Thymus (tissue), 11 donors: ENCODE measurements at regions not wholly inside any gene's neighbourhood (a gene's known extent, or its start where the extent isn't known, plus 50 kb on each side); places are given as distances from the start of the nearest gene placed in this dataset.
"Not testable (repeated sequence)": the region's sequence is repeated elsewhere in the genome, so short reads cannot be mapped to it uniquely, and the experiment has no call there.

Source experiments
- DNase-seq, 9 donors: peaks; one replicate each; pipeline ENCODE4 v3.0.0-alpha.2; 2013; ENCODE audit warnings: low spot score in 9 of 9, low read depth in 6 of 9, missing footprints in 1 of 9
- H3K27ac ChIP-seq, 2 donors: one replicate each; pipeline ENCODE4 v1.5.1; 2013; ENCODE audit warnings: control low read depth in 1 of 2, low read depth in 1 of 2, low read length in 1 of 2, mild to moderate bottlenecking in 1 of 2, moderate library complexity in 1 of 2
- H3K27me3 ChIP-seq, 2 donors: one replicate each; pipeline ENCODE4 v1.5.1; 2013; ENCODE audit warnings: low read length in 1 of 2; ENCODE audit not compliant: control insufficient read depth in 2 of 2, insufficient read depth in 1 of 2
- H3K36me3 ChIP-seq, 2 donors: one replicate each; pipeline ENCODE4 v1.5.1; 2013; ENCODE audit warnings: low read length in 1 of 2, mild to moderate bottlenecking in 1 of 2, moderate library complexity in 1 of 2; ENCODE audit not compliant: control insufficient read depth in 2 of 2, insufficient read depth in 2 of 2
- H3K4me1 ChIP-seq, 2 donors: one replicate each; pipeline ENCODE4 v1.5.1; 2013; ENCODE audit warnings: low read length in 2 of 2; ENCODE audit not compliant: control insufficient read depth in 2 of 2, insufficient read depth in 2 of 2
- H3K4me3 ChIP-seq, 2 donors: one replicate each; pipeline ENCODE4 v1.5.1; 2013; ENCODE audit warnings: low read length in 2 of 2, control low read depth in 1 of 2, mild to moderate bottlenecking in 1 of 2
- H3K9me3 ChIP-seq, 2 donors: one replicate each; pipeline ENCODE4 v1.5.1; 2013; ENCODE audit warnings: low read length in 1 of 2, mild to moderate bottlenecking in 1 of 2; ENCODE audit not compliant: control insufficient read depth in 2 of 2, insufficient read depth in 1 of 2
- WGBS: extraction: QIAGEN DNeasy Blood & Tissue Kit; methylation state at CpG from one replicate; pipeline ENCODE4 v1.1.7; 2013; 5-methylcytosine and 5-hydroxymethylcytosine counted together
- donor health status: healthy.

DNA sequence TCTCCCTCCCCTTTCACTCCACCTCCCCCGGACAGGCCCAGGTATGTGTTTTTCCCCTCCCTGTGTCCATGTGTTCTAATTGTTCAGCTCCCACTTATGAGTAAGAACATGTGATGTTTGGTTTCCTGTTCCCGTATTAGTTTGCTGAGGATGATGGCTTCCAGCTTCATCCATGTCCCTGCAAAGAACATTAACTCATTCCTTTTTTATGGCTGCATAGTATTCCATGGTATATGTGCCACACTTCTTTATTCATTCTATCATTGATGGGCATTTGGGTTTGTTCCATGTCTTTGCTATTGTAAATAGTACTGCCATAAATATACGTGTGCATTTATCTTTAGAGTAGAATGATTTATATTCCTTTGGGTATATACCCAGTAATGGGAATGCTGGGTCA, 306.0 kb upstream of the RASGEF1B start:
- not testable (repeated sequence) for DNase-seq

DNA sequence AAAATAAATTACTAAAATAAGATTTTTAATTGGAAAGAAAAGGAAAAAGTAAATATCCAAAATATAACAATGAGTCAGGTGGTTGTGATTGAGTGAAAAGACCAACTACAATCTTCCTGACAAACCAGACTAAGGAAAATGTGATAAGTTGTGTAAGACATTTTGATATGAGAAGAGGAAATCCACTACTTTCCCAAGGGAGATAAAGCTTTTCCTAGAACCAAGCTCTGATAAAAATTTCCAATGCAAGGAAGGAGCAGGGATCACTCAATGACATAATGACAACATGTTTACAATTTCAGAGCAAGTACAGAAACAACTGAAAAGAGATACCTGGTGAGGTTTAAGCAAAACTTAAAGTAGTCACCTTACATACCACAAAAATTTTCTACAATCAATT, 305.1 kb upstream of the RASGEF1B start:
- no peak overlapping the region for H3K27ac ChIP-seq
- DNase-seq = no peak
- no peaks in the 10 kb centered on the region for H3K9me3 ChIP-seq
- H3K4me1 ChIP-seq = no peaks in the 10 kb centered on the region
- no peak overlapping the region for H3K4me3 ChIP-seq
- no peaks in the 10 kb centered on the region for H3K36me3 ChIP-seq
- H3K27me3 ChIP-seq = no peaks in the 10 kb centered on the region

More for the DNA sequence above, 306.0 kb upstream of the RASGEF1B start:
- H3K4me3 ChIP-seq, H3K9me3 ChIP-seq, H3K4me1 ChIP-seq, H3K27ac ChIP-seq, H3K27me3 ChIP-seq, H3K36me3 ChIP-seq: not testable (repeated sequence)
- WGBS = 96% methylated on average over 3 of the region's 3 CpGs

DNA sequence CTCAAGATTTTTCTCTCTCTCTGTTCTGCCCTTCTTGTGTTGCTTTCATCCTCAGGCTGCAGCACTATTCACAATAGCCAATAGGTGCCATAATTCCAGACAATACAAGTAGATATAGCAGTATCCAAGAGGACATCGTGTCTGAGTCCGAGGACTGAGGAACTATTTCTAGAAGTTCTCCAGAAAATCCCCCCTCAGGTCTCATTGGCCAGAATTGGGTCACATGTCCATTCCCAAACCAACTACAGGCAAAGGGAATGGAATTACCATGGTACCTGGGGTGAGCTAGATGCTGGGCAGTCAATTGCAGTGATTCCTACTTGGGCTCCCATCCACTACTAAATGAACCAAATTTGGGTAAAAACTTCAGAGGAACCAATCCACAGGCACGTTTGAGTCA, 301.9 kb upstream of the RASGEF1B start:
- H3K36me3 ChIP-seq = no peaks in the 10 kb centered on the region
- no peaks in the 10 kb centered on the region for H3K27me3 ChIP-seq
- no peak overlapping the region for H3K27ac ChIP-seq
- H3K4me3 ChIP-seq = no peak overlapping the region
- H3K4me1 ChIP-seq = no peaks in the 10 kb centered on the region
- no peaks in the 10 kb centered on the region for H3K9me3 ChIP-seq
- no peak for DNase-seq
- WGBS = 98% methylated on average over 3 of the region's 3 CpGs

DNA sequence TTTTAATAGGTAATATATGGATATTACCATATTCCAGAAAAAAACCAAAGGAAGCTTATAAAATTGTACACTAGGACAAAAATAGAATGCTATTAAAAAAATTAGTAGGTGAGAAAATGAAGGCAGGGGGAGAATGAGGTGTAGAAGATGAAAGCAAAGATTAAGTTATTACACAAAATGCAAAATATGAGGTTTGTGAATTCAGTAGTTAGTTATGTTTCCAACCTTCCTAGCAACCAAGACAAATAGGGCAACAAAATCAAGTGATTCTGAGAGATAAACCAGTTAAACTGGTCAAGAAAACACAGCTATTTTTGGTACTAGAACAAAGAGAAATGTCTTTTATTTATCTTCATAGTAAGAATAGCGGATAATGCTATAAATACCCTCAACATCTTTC, 300.0 kb upstream of the RASGEF1B start:
- H3K36me3 ChIP-seq = no peaks in the 10 kb centered on the region
- 94% methylated on average over 1 of the region's 1 CpG for WGBS
- H3K9me3 ChIP-seq = no peaks in the 10 kb centered on the region

DNA sequence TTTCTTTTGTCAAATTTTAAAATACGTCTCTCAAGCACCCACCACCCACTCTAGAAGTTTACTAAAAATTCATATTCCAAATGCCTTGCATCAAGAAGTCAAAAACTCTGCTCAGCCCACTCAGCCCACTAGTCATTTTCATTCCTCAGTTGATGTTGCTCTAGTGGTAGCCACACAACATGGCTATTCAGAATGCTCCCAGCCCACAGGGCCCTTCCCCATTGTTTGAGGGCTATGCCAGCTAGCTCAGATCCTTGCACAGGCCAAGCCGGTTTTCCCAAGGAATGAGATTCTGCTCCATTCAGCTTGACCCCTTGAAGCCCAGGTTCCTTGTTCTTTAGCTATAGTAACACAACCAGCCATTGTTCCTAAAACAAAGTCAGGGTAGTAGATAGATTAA, 297.5 kb upstream of the RASGEF1B start:
- DNase-seq = no peak
- Histone ChIP-seq H3K4me3 (no peak overlapping the region), H3K4me1 (no peaks in the 10 kb centered on the region), H3K9me3 (no peaks in the 10 kb centered on the region), H3K27me3 (no peaks in the 10 kb centered on the region), H3K36me3 (no peaks in the 10 kb centered on the region), H3K27ac (no peak overlapping the region)
- WGBS = 97% methylated on average over 2 of the region's 2 CpGs

More for the DNA sequence above, 300.0 kb upstream of the RASGEF1B start:
- Histone ChIP-seq H3K27me3 (no peaks in the 10 kb centered on the region), H3K4me3 (no peak overlapping the region), H3K4me1 (no peaks in the 10 kb centered on the region), H3K27ac (no peak overlapping the region)
- DNase-seq = no peak

DNA sequence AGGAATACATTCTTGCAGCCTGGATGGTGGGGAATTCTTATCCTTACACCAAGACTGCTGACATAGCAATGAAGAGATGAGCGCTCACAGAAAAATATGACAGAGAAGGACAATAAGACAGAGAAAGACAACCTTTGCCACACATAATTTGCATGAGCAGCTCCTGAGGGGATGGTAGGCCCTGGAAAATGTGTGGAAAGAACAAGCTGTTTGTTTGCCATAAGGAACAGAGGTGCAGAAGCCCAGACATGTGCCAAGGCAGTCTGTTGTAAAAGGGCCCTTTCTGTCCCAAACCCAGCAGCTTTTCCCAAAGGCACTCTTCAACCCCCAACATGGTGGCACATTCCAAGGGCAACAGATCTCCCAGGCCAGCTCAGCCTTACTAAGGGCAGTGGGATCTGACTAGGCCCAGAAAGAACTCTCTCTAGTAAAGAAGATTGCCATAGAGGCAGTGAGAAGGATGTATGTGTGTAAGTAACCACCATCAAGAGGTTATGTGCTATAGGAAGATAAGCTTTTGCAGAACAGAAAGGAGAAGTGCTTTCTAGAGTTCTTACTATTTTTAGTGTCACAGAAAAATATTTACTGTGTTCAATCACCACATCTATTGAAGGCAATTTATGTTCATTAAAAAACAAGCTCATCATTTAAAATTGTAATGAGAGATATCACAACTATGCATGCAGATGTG, 287.0 kb upstream of the RASGEF1B start:
- H3K4me1 ChIP-seq = no peaks in the 10 kb centered on the region
- DNase-seq = no peak
- H3K4me3 ChIP-seq = no peak overlapping the region
- no peaks in the 10 kb centered on the region for H3K36me3 ChIP-seq
- 97% methylated on average over 1 of the region's 1 CpG for WGBS
- H3K27ac ChIP-seq = no peak overlapping the region
- H3K27me3 ChIP-seq = no peaks in the 10 kb centered on the region
- H3K9me3 ChIP-seq = no peaks in the 10 kb centered on the region

DNA sequence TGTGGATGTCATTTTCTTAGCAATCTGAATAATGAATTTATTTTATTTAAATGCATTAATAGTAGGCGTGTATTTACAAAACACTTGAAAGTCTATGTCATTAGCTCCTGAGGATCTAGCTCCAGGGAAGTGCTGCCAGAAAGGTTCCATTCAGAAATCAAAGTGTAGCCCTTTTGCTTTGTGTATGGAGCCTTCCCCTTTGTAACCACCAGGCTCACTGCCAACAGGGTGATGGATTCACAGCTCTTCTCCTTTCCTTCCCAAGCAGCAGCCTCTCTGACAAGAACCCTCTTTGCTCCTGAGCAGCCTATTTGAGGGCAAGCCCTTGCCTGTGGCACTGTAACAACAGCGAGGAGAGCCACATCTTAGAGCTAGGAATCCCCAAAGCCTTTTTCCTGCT, 286.0 kb upstream of the RASGEF1B start:
- Histone ChIP-seq H3K4me3 (no peak overlapping the region), H3K4me1 (no peaks in the 10 kb centered on the region), H3K36me3 (no peaks in the 10 kb centered on the region), H3K27me3 (no peaks in the 10 kb centered on the region), H3K27ac (no peak overlapping the region), H3K9me3 (no peaks in the 10 kb centered on the region)
- 92% methylated on average over 2 of the region's 2 CpGs for WGBS
- no peak for DNase-seq

DNA sequence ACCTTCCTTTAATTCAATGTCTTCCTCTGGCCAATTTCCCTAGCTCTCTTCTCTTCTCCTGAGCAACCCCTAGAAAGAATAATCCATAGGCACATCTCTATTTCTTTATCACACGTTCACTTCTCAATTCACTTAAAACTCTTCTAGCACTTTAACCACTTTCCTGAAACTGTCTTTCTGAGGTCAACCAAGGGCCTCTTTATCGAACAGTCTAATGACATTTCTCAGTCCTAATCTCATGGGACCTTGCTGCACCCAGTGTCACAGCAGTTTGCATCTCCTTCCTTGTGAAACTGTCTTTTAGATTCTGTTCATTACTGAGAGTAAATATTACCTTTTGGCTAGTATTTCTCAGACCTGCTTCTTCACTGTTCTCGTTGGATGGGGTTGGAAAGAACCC, 285.3 kb upstream of the RASGEF1B start:
- Histone ChIP-seq H3K4me1 (no peaks in the 10 kb centered on the region), H3K27ac (no peak overlapping the region), H3K36me3 (no peaks in the 10 kb centered on the region), H3K4me3 (no peak overlapping the region), H3K9me3 (no peaks in the 10 kb centered on the region), H3K27me3 (no peaks in the 10 kb centered on the region)
- DNase-seq = no peak
- whole genome bisulfite sequencing = 70% methylated on average over 3 of the region's 3 CpGs

DNA sequence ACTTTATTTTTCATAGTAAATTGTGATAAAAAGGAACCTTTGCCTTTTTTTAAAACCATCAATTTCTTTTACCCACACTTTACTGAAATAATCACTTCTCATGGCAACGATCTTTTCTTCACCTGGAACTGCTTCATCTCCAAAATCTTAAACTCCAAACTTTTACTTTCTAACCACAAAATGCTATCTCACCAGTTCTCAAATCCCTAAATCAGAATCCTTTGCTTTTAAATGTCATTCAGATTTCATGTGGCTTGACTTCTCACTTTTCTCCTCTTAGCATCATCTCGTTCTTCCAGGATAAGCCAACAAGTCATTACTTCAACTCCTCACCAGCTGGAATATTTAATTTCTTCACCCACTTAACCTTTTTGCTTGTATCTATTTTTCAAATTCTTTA, 284.3 kb upstream of the RASGEF1B start:
- Histone ChIP-seq H3K27ac (no peak overlapping the region), H3K4me1 (no peaks in the 10 kb centered on the region)

DNA sequence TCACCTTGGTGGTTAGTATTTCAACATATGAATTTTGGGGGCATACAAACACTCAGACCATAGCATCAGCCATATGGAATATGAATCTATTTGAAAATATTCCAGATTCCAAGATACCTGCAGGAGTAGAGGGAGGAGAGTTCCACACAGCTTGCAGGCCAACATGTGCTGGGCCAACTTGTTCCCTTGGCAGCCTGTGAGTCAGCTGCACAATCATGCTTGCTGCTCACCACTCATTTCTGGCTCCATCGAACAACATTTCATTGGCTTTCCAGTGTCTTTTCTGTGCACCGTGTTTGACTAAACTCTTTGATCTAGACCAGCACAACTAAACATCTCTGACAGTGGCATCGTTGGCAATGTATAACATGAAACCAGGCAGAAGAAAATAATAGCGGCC, 282.5 kb upstream of the RASGEF1B start:
- Histone ChIP-seq H3K9me3 (no peaks in the 10 kb centered on the region), H3K36me3 (no peaks in the 10 kb centered on the region)
- 98% methylated on average over 4 of the region's 4 CpGs for WGBS

More for the DNA sequence above, 284.3 kb upstream of the RASGEF1B start:
- Histone ChIP-seq H3K27me3 (no peaks in the 10 kb centered on the region), H3K9me3 (no peaks in the 10 kb centered on the region), H3K36me3 (no peaks in the 10 kb centered on the region), H3K4me3 (no peak overlapping the region)
- no peak for DNase-seq
- 59% methylated on average over 2 of the region's 2 CpGs for WGBS

More for the DNA sequence above, 282.5 kb upstream of the RASGEF1B start:
- Histone ChIP-seq H3K4me1 (no peaks in the 10 kb centered on the region), H3K4me3 (no peak overlapping the region), H3K27me3 (no peaks in the 10 kb centered on the region), H3K27ac (no peak overlapping the region)
- no peak for DNase-seq
